BJ (cell line): ENCODE measurements at regions not wholly inside any gene's neighbourhood (a gene's known extent, or its start where the extent isn't known, plus 50 kb on each side); places are given as distances from the start of the nearest gene placed in this dataset.

Source experiments
- CTCF ChIA-PET: fragments of 350-600 bp; formaldehyde crosslinking; extraction: SDS; loops from one replicate; lab custom pipeline; 2021; ENCODE audit warnings: antibody characterized with exemption, inconsistent platforms; lab: Yijun Ruan, JAX
- POLR2A ChIA-PET: fragments of 300-600 bp; sonication (Branson Sonifier 250); formaldehyde crosslinking; extraction: SDS; loops from one replicate; lab custom pipeline; 2021; ENCODE audit warnings: antibody characterized with exemption; lab: Charles Lee
- DNase-seq: peaks from one replicate; pipeline ENCODE4 v3.0.0-alpha.2; 2011; ENCODE audit warnings: low read depth
- H3K27me3 ChIP-seq: 2 replicates; pipeline ENCODE4 v1.6.0; 2011; ENCODE audit warnings: low read length; ENCODE audit not compliant: control insufficient read depth, insufficient read depth
- H3K36me3 ChIP-seq: 2 replicates; pipeline ENCODE4 v1.5.1; 2011; ENCODE audit warnings: low read length; ENCODE audit not compliant: control insufficient read depth, insufficient read depth
- H3K4me3 ChIP-seq: 2 replicates; pipeline ENCODE4 v1.5.1; 2011; ENCODE audit warnings: low read depth, mild to moderate bottlenecking, control low read depth, low read length
- TF ChIP-seq, protein P1 (sequence below): IDR thresholded peaks from 2 replicates; pipeline ENCODE4 v1.5.1; 2011; ENCODE audit warnings: low read depth, mild to moderate bottlenecking, control low read depth, inconsistent platforms, low read length, moderate library complexity; ENCODE audit not compliant: insufficient read depth

DNA sequence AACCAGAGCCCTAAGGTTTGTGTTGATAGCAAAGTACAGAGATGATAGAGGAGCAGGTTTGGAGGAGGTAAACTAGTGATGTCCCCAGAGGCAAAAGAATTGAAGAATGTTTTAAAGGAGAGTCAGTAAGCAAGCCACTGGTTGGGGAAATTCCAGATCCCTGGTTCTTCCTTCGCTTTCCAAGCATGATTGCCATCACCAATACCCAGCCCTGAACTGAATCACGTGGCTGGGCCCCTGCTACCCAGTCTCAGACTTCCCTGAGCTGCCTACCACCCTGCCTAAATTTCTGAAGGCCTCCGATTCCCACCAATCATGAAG lies 95.3 kb upstream of the FOXN2 start:
- Histone ChIP-seq H3K27me3 (no peaks in the 10 kb centered on the region), H3K36me3 (no peaks in the 10 kb centered on the region), H3K4me3 (no peak overlapping the region)
- DNase-seq = no peak
- TF ChIP-seq, protein P1, sequence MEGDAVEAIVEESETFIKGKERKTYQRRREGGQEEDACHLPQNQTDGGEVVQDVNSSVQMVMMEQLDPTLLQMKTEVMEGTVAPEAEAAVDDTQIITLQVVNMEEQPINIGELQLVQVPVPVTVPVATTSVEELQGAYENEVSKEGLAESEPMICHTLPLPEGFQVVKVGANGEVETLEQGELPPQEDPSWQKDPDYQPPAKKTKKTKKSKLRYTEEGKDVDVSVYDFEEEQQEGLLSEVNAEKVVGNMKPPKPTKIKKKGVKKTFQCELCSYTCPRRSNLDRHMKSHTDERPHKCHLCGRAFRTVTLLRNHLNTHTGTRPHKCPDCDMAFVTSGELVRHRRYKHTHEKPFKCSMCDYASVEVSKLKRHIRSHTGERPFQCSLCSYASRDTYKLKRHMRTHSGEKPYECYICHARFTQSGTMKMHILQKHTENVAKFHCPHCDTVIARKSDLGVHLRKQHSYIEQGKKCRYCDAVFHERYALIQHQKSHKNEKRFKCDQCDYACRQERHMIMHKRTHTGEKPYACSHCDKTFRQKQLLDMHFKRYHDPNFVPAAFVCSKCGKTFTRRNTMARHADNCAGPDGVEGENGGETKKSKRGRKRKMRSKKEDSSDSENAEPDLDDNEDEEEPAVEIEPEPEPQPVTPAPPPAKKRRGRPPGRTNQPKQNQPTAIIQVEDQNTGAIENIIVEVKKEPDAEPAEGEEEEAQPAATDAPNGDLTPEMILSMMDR = no peak
- POLR2A ChIA-PET = no interaction called here
- CTCF ChIA-PET = interaction anchor here (0.6 kb wide), 1 partner anchor 329 kb away, joined by 3 read pairs; no protein-coding TSS in a partner anchor

DNA sequence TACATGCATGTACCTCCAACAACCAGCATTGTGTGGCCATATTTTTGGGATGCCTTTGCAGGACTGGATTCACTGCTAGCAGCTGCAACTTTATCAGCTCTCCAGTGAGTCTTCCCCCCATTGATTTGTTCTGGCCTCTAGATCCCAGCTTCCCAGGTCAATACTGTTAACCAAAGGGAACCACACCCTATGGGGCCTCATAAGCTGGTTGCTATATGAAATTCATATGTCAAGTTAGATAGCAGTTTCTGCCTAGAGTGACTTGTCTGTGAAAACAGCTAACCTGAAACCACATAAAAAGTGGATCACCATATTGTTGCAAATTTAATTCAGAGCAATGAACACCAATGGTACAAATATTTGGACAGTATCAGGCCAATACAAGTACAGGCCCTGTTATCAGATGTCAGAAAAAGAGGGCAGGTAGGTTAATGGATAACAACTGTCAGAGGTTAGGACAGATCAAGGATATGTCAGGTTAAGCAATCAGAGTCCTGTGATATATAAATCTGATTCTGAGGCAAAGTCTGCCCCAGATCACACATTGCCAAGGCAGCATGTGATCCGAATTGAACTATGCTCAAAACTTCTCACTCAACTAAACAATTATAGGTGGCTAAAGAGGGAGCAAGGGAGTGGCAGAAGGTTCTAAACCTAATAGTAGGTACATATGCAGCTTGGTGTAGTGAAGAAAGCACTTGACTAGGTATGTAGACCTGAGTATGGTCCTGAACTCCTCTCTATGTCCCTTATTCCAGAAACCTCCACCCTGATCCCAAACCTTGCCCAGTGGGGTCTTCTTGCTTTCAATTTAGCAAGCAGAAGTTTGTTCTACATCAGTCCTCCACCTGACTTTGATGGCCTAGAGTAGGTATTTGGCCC lies 94.7 kb upstream of the FOXN2 start:
- H3K4me3 ChIP-seq = no peak overlapping the region
- CTCF ChIA-PET = interaction anchor here (0.6 kb wide), 1 partner anchor 329 kb away, joined by 3 read pairs; no protein-coding TSS in a partner anchor

DNA sequence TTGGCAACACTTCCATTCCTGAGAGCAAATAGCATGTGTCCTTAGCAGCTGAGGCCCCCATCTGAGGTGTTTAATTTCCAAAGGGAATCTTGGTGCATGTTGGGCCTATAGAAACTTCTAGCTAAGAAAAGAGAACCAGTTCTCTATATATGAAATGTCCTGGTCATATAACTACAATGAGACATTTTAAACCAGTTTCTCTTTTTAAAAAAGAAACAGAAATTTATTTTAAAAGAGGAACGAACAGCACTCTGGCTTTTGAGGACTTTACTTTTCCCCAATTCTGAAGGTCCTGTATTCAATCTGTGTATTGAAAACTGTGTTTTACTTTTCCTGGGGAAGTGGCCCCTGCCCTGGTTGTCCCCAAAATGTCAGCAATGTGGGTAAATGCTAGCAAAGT lies 94.0 kb upstream of the FOXN2 start:
- no peak overlapping the region for H3K4me3 ChIP-seq
- POLR2A ChIA-PET = no interaction called here
- no peaks in the 10 kb centered on the region for H3K27me3 ChIP-seq
- CTCF ChIA-PET = no interaction called here
- H3K36me3 ChIP-seq = no peaks in the 10 kb centered on the region
- no peak for DNase-seq
- TF ChIP-seq, protein P1 = no peak

More for the DNA sequence above, 94.7 kb upstream of the FOXN2 start:
- Histone ChIP-seq H3K27me3 (no peaks in the 10 kb centered on the region), H3K36me3 (no peaks in the 10 kb centered on the region)
- DNase-seq = no peak
- TF ChIP-seq, protein P1 = no peak
- POLR2A ChIA-PET = no interaction called here

DNA sequence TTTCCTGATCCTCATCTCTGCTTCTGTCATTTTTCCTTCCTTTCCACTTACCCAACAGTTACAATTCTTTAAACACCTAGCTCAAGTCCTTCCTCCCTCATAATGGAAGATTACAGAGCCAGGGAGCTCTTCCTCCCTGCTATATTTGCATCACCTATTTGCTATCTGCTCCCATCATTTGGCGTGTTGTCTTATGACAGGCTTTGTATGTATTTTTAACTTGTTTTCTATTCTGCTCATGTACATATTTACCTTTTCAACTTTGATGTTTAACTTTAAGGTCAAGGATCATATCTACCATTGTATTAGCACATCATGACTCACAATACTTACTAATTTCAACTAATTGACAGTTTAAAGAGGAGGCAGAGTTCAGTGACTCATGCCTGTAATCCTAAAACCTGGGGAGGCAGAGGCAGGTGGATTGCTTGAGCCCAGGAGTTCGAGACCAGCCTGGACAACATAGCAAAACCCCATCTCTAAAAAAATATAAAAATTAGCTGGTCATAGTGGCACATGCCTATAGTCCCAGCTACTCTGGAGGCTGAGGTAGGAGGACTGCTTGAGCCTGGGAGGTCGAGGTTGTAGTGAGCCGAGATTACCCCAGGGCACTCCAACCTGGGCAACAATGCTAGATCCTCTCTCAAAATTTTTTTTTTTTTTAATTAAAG lies 92.5 kb upstream of the FOXN2 start:
- ChIA-PET CTCF (no interaction called here), POLR2A (no interaction called here)
- Histone ChIP-seq H3K27me3 (no peaks in the 10 kb centered on the region), H3K36me3 (no peaks in the 10 kb centered on the region), H3K4me3 (no peak overlapping the region)
- TF ChIP-seq, protein P1 = no peak
- DNase-seq = no peak

DNA sequence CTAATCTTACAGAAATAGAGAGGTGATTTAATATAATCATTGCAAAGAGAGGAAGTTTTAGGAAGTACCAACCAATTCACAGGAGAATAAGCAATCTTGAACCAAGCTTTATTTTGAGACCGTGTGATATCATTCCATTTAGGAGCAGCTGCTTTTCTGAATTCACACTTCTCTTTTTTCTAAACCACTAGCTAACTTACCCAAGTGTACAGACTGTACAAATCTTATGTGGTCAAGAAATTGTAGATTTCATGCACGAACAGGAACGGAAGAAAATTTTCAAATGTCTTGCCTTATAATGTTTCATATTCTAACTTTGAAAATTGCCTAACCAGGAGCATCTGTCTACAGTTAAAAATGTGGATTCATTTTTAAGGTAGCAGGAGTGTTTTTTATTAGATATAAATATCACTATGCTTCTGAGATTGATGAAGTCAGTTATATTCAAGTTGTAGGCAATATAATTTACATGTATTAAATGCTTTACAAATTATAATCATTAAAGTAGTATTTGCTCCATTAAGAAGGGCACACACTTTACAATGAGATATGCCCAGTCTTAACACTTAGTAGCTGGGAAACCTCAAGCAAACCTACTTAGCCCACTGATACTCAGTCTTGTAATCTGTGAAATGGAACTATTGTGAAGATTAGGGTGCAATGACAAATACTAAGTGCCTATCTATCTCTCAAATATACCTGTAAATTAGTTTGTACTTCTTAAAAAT lies 86.7 kb upstream of the FOXN2 start:
- ChIA-PET POLR2A (no interaction called here), CTCF (interaction anchor here (1.2 kb wide), 1 partner anchor 12 kb away, joined by 3 read pairs; no protein-coding TSS in a partner anchor)
- Histone ChIP-seq H3K36me3 (no peaks in the 10 kb centered on the region), H3K27me3 (no peaks in the 10 kb centered on the region), H3K4me3 (no peak overlapping the region)
- TF ChIP-seq, protein P1 = no peak
- DNase-seq = no peak
